ENCODE measurements at regions not wholly inside any gene's neighbourhood (a gene's known extent, or its start where the extent isn't known, plus 50 kb on each side); places are given as distances from the start of the nearest gene placed in this dataset.

DNA sequence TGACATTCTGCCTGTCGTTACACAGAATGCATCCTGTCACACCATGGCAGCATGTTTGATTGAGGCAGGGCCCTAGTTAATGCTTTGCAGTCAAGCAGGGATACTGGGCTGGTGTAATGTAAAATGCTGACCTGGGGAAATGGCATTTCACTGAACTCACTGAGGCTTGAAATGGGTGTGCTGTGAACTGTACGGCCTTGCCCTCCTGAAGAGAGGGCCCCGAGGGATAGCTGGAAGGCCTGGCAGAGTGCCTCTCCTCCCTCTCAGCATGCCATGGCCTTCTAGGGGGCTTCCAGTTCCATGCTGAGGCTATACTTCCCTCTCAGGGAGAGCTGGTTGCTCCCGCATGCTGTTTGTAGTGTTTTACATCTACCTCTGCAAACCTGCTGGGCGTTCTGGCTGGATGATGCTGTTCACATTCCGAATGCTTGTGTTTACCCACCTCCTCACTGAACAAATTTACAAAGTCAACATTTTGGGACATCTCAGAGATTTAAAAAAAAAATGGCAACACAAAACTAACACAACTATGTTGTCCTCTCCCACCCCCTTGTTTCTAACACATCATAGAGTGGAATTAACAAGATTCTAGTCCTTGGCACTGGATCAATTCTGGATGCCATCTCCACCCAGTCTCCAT lies 416.7 kb upstream of the CADM1 start:
- DNase-seq (ENCODE audit: low spot score) = peak; percentile 24
- Histone ChIP-seq H3K36me3 (no peaks in the 10 kb centered on the region), H3K9me3 (ENCODE audit: low read depth) (no peaks in the 10 kb centered on the region), H3K4me2 (no peak overlapping the region), H3K4me1 (peaks cover 15% of the 10 kb centered on the region), H3K27ac (no peak overlapping the region), H2AFZ (replicated peaks) (no peak overlapping the region), H3K9ac (no peak overlapping the region), H3K4me3 (no peak overlapping the region), H3K79me2 (ENCODE audit: low read depth) (no peaks in the 10 kb centered on the region), H3K27me3 (no peaks in the 10 kb centered on the region), H3F3A (ENCODE audit: low read depth) (no peaks in the 10 kb centered on the region), H4K20me1 (ENCODE audit: low read depth) (no peaks in the 10 kb centered on the region)
- Mint-ChIP-seq H3K27me3 (ENCODE audit: insufficient read depth, low read depth) (peaks cover 11% of the 10 kb centered on the region), H3K4me1 (peaks cover 31% of the 10 kb centered on the region), H3K27ac (no peak overlapping the region), H3K9me3 (no peaks in the 10 kb centered on the region), H3K36me3 (no peaks in the 10 kb centered on the region), H3K4me3 (no peak overlapping the region)
- TF ChIP-seq EZH2phosphoT487 (IDR thresholded peaks at IDR 0.05) (no peak), EZH2 (IDR thresholded peaks at IDR 0.05) (no peak)
- TF ChIP-seq, protein P1, sequence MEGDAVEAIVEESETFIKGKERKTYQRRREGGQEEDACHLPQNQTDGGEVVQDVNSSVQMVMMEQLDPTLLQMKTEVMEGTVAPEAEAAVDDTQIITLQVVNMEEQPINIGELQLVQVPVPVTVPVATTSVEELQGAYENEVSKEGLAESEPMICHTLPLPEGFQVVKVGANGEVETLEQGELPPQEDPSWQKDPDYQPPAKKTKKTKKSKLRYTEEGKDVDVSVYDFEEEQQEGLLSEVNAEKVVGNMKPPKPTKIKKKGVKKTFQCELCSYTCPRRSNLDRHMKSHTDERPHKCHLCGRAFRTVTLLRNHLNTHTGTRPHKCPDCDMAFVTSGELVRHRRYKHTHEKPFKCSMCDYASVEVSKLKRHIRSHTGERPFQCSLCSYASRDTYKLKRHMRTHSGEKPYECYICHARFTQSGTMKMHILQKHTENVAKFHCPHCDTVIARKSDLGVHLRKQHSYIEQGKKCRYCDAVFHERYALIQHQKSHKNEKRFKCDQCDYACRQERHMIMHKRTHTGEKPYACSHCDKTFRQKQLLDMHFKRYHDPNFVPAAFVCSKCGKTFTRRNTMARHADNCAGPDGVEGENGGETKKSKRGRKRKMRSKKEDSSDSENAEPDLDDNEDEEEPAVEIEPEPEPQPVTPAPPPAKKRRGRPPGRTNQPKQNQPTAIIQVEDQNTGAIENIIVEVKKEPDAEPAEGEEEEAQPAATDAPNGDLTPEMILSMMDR (IDR thresholded peaks at IDR 0.05) = no peak

DNA sequence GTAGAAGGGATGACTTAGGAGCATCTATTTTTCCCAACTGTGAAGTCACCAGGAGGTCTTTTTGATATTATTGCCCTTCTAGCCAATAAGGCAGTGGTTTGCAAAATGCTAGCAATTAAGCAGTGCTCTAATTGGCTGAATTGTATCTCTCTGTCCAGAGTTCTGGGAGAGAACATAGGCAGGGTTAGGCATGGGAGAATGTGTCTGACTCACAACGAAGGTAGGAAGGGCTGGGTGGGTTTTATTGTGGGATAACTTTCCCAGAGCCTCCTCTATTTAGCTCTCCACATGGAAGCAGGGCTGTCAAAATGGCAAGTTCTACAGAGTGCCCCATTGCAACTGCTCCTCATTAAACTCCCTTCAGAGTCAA lies 415.9 kb upstream of the CADM1 start:
- no peaks in the 10 kb centered on the region for H3K79me2 ChIP-seq (ENCODE audit: low read depth)
- no peak overlapping the region for H3K9ac ChIP-seq
- peaks cover 15% of the 10 kb centered on the region for H3K4me1 ChIP-seq
- no peaks in the 10 kb centered on the region for H3F3A ChIP-seq (ENCODE audit: low read depth)
- TF ChIP-seq, protein P1 (IDR thresholded peaks at IDR 0.05) = no peak
- no peak for TF ChIP-seq EZH2 (IDR thresholded peaks at IDR 0.05)
- TF ChIP-seq EZH2phosphoT487 (IDR thresholded peaks at IDR 0.05) = no peak
- no peaks in the 10 kb centered on the region for H3K36me3 ChIP-seq
- no peak for DNase-seq (ENCODE audit: low spot score)
- H3K27ac Mint-ChIP-seq = no peak overlapping the region
- no peaks in the 10 kb centered on the region for H3K9me3 Mint-ChIP-seq
- H3K4me3 ChIP-seq = no peak overlapping the region
- no peaks in the 10 kb centered on the region for H3K36me3 Mint-ChIP-seq
- H3K9me3 ChIP-seq (ENCODE audit: low read depth) = no peaks in the 10 kb centered on the region
- H3K4me2 ChIP-seq = no peak overlapping the region
- H3K4me1 Mint-ChIP-seq = peaks cover 38% of the 10 kb centered on the region
- no peak overlapping the region for H2AFZ ChIP-seq (replicated peaks)
- H3K27ac ChIP-seq = no peak overlapping the region
- no peaks in the 10 kb centered on the region for H4K20me1 ChIP-seq (ENCODE audit: low read depth)
- H3K4me3 Mint-ChIP-seq = no peak overlapping the region
- peaks cover 11% of the 10 kb centered on the region for H3K27me3 Mint-ChIP-seq (ENCODE audit: insufficient read depth, low read depth)
- no peaks in the 10 kb centered on the region for H3K27me3 ChIP-seq

DNA sequence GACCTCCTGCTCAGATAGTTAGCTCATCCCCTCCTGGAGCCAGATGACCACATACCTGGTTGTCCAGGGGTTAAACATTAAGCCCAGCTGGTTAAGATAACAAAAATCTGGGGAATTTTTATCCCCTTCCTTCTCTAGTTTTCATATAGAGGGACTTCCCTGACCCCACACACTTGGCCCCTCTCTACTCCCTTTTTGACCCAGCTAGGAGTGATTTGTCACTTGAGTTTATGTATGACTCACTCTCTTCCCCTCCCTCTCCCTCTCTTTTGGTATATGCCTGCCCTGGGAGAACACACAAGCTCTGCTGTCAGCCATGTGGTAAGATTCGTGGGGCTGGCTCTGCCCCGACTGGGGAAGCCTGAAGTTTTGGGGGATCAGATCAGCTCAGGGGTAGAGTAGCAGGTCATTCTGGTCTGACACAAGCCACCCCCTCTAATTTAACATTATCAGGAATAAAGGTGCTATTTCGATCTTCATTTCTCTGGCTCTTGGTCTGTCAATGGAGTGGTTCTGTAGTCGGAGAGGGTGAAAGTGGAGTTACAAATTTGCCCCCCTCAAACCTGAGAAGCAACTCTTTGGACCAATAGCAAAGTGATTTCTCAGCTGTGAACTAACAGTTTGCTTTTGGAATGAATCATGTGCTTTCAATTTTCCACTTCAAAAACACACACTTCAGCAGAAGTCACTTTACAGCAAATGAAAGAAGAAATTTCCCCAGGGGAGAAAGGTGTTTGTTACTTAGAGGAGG lies 415.3 kb upstream of the CADM1 start:
- H3K9me3 Mint-ChIP-seq = no peaks in the 10 kb centered on the region
- Histone ChIP-seq H3K4me2 (no peak overlapping the region), H3K27me3 (no peaks in the 10 kb centered on the region), H4K20me1 (ENCODE audit: low read depth) (no peaks in the 10 kb centered on the region), H3K27ac (no peak overlapping the region), H2AFZ (replicated peaks) (no peak overlapping the region), H3K79me2 (ENCODE audit: low read depth) (no peaks in the 10 kb centered on the region), H3K4me3 (no peak overlapping the region), H3K36me3 (no peaks in the 10 kb centered on the region), H3K9me3 (ENCODE audit: low read depth) (no peaks in the 10 kb centered on the region), H3F3A (ENCODE audit: low read depth) (no peaks in the 10 kb centered on the region), H3K9ac (no peak overlapping the region), H3K4me1 (peaks cover 19% of the 10 kb centered on the region)
- no peak for DNase-seq (ENCODE audit: low spot score)
- no peak overlapping the region for H3K4me3 Mint-ChIP-seq
- H3K27me3 Mint-ChIP-seq (ENCODE audit: insufficient read depth, low read depth) = peaks cover 14% of the 10 kb centered on the region
- H3K4me1 Mint-ChIP-seq = peaks cover 41% of the 10 kb centered on the region
- TF ChIP-seq EZH2phosphoT487 (IDR thresholded peaks at IDR 0.05) (no peak), EZH2 (IDR thresholded peaks at IDR 0.05) (no peak)
- TF ChIP-seq, protein P1 (IDR thresholded peaks at IDR 0.05) = no peak
- H3K36me3 Mint-ChIP-seq = no peaks in the 10 kb centered on the region
- no peak overlapping the region for H3K27ac Mint-ChIP-seq
